HG03196 (cell line): ENCODE measurements at regions not wholly inside any gene's neighbourhood (a gene's known extent, or its start where the extent isn't known, plus 50 kb on each side); places are given as distances from the start of the nearest gene placed in this dataset.
"Not testable (repeated sequence)": the region's sequence is repeated elsewhere in the genome, so short reads cannot be mapped to it uniquely, and the experiment has no call there.

Experiments
- ATAC-seq: cut with Tn5 transposase; IDR thresholded peaks from one replicate; pipeline ENCODE4 v1.9.1; 2021; ENCODE audit not compliant: unreplicated experiment

DNA sequence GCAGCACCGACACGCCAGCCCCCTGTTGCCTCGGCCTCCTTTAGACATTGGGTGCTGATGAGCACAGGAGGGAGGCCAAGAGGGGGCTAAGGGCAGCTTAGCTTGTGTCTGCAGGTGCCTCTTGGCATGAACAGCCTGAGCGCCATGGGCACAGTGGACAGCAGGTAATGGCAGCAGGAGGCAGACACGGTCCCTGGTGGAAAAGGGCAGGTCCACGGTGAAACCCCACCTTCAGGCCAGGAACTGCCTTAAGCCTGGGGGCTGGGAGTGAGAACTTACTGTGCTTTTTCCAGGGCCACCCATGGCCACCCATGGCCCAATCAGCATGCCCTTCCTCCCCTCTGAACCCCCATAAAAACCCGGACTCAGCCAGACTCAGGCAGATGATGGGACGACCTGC is 633.4 kb upstream of the TMEFF2 start:
- ATAC-seq = no peak

- no peak for ATAC-seq
Measured at GRCh38 chr2:192827735-192828134, 633.0 kb upstream of the TMEFF2 start.

DNA sequence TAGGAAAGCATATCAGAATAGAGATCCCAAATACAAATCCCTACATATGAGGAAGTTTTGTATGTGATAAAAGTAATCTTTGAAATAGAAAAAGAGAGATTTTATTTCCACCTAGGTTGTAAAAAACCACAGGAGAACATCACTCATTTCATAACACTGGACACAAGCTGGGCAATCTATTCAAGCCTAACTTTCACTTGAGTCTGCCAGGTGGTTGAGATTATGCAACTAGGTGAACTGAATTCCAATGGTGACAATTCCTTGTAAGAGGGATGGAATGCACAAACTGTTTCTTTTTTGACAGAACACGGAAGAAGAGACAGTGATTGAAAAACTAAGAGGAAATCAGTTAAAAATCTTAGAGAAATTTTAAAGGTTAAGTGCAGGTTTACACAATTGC is 619.6 kb upstream of the TMEFF2 start:
- ATAC-seq = no peak

- ATAC-seq = no peak
Measured at GRCh38 chr2:192813341-192813740, 618.6 kb upstream of the TMEFF2 start.

DNA sequence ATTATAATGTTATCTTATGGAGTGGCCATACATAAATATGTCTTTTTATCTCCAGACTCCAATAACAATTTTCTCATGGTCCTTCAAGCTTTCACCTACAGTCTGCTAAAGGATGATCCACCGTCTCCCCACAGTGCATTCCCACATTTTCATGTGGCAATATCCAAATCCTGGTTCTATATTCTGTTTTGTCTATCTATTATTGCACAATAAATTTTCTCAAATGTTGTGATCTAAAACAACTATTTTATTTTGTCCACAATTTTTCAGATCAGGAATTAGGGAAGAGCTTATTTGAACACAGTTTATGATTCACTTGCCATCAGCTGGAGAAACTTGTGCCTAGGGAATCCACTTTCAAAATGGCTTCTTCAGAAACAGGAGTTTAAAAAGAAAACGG is 614.4 kb upstream of the TMEFF2 start:
- no peak for ATAC-seq

DNA sequence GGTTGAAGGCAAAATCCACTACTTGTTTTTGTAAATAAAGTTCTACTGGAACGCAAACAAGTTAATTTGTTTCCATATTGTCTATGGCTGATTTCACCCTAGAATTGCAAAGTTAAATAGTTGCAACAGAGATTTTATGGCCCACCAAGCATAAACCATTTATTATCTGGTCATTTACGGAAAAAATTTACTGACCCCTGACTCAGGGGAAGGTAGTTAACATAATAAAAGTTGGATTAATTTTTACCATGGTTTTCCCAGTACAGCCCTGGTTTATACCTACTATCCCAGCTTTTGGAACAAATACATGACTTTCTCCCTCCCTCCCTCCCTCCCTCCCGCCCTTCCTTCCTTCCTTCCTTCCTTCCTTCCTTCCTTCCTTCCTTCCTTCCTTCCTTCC is 588.9 kb upstream of the TMEFF2 start:
- no peak for ATAC-seq

DNA sequence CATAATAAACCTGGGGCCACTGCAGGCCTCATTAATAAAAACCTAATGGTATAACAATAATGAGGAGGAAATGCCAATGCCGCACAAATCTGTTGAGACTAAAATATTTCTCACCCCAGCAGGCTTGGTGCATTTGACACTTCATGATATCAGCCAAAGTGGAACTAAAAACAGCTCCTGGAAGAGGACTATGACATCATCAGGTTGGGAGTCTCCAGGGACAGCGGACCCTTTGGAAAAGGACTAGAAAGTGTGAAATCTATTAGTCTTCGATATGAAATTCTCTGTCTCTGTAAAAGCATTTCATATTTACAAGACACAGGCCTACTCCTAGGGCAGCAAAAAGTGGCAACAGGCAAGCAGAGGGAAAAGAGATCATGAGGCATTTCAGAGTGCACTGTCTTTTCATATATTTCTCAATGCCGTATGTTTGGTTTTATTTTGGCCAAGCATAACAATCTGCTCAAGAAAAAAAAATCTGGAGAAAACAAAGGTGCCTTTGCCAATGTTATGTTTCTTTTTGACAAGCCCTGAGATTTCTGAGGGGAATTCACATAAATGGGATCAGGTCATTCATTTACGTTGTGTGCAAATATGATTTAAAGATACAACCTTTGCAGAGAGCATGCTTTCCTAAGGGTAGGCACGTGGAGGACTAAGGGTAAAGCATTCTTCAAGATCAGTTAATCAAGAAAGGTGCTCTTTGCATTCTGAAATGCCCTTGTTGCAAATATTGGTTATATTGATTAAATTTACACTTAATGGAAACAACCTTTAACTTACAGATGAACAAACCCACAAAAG is 580.9 kb upstream of the TMEFF2 start:
- ATAC-seq = no peak

- no peak for ATAC-seq
Measured at GRCh38 chr2:192775011-192775410, 580.3 kb upstream of the TMEFF2 start.

GRCh38 chr2:192773044-192773443 is 578.3 kb upstream of the TMEFF2 start:
- no peak for ATAC-seq

- no peak for ATAC-seq
Measured at GRCh38 chr2:192749611-192750200, 555.0 kb upstream of the TMEFF2 start.

GRCh38 chr2:192741889-192742288 is 547.2 kb upstream of the TMEFF2 start:
- no peak for ATAC-seq

- no peak for ATAC-seq
Measured at GRCh38 chr2:192735447-192735846, 540.7 kb upstream of the TMEFF2 start.

DNA sequence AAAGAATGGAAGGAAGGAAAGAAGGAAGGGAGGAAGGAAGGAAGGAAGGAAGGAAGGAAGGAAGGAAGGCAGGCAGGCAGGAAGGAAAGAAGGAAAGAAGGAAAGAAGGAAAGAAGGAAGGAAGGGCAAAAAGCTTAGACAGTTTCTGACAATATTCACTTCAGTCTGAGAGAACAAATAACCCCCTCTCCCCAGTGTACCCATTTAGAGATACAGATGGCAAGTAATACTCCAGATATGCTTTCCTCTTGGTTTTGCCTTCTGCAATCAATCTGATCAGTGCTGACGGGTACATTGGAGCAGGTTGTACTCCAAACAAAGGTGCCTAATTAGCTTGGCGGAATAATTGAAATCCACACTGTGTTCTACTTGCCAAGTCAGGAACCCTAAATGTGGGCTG is 534.6 kb upstream of the TMEFF2 start:
- ATAC-seq = no peak

- ATAC-seq = no peak
Measured at GRCh38 chr2:192725991-192726390, 531.3 kb upstream of the TMEFF2 start.

DNA sequence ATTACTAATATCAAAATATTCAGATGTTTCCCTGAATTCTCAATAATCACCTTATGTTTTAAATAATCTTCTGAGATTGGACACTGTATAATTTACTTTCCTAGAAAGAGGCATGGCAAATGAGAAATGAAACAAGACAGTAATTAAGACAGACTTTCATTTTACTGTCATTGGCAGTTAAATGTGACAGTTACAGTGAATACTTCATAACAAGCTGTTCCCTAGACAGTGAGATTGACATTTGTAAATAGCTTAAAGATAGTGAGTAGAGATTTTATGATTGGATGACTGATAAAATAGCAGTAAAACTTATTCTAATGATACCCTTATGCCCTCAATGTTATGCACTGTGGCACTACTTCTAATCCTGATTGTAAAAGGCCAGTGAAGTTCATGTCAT is 524.9 kb upstream of the TMEFF2 start:
- no peak for ATAC-seq

DNA sequence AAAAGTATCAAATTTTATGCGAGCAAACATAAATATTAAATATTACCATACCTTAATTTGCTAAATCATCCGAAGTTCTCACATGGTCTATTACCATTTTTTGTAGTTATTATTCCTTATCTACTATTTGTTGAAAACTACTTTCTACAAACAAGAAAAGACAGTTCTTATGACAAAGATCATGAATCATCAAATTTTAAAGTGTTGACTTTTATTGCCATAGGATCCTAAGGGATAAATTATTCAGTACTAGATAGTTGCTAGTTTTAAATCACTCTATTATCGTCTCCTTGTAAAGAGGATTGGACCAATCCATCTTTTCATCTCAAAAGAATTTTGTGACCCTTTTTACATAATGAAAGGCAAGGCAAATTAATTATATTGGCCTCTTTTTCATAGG is 523.6 kb upstream of the TMEFF2 start:
- no peak for ATAC-seq

GRCh38 chr2:192700934-192701333 is 506.2 kb upstream of the TMEFF2 start:
- no peak for ATAC-seq

- no peak for ATAC-seq
Measured at GRCh38 chr2:192697880-192698279, 503.1 kb upstream of the TMEFF2 start.

GRCh38 chr2:192696857-192697256 is 502.1 kb upstream of the TMEFF2 start:
- ATAC-seq = no peak

GRCh38 chr2:192687015-192687414 is 492.3 kb upstream of the TMEFF2 start:
- ATAC-seq = no peak

DNA sequence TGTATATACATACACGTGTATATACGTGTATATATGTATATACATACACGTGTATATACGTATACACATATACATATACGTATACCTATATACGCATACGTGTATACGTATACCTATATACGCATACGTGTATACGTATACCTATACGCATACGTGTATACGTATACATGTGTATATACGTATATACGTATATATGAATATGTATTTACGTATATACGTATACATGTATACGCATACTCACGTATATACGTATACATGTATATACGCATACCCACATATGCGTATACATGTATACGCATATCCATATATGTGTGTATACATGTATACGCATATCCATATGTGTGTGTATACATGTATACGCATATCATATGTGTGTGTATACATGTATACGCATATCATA is 487.8 kb upstream of the TMEFF2 start:
- not testable (repeated sequence) for ATAC-seq

GRCh38 chr2:192675681-192676080 is 480.9 kb upstream of the TMEFF2 start:
- ATAC-seq = no peak
